ENCODE measurements at regions not wholly inside any gene's neighbourhood (a gene's known extent, or its start where the extent isn't known, plus 50 kb on each side); places are given as distances from the start of the nearest gene placed in this dataset.

DNA sequence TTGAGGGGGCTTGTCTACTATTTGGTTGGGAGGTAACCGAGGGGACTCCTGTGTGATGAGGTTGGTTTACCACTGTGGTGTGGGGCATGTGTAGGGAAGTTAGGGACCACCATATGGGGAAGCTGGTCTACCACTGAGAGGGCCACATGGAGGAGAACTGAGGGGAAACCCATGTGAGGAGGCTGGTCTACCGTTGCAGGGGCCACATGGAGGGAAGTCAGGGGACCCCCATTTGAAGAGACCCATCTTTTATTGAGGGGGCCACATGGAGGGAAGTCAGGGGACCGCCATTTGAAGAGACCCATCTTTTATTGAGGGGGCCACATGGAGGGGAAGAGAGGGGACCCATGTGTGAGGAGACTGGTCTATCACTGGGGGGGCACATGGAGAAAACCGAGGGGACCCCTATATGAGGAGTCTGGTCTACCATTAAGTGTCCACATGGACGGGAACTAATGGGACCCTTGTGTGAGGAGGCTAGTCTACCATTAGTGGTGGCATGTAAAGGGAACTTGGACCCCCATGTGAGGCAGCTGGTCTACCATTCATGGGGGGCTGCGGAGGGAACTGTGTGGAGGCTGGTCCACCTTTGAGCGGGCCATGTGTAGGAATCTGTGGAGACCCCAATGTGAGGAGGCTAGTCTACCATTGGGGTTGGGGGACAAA, 165.5 kb downstream of the FBLN2 start:
- Histone ChIP-seq H3K36me3 (replicated peaks in 1 of 2; ENCODE audit: control insufficient read depth in 1 of 2, insufficient read depth in 2 of 2, low read length in 1 of 2) (no peaks in the 10 kb centered on the region), H3K79me2 (ENCODE audit: insufficient read depth) (no peaks in the 10 kb centered on the region), H3K27me3 (ENCODE audit: insufficient read depth) (no peaks in the 10 kb centered on the region), H3K9ac (no peak overlapping the region), H3F3A (replicated peaks; ENCODE audit: insufficient read depth) (no peaks in the 10 kb centered on the region), H4K20me1 (ENCODE audit: insufficient read depth) (no peaks in the 10 kb centered on the region), H3K4me2 (no peak overlapping the region), H3K4me1 (ENCODE audit: control insufficient read depth in 1 of 2, insufficient read depth in 2 of 2, low read depth in 1 of 2, low read length in 1 of 2) (no peaks in the 10 kb centered on the region; a peak in 1 of 4 replicates), H3K9me2 (no peaks in the 10 kb centered on the region), H2AFZ (ENCODE audit: low read depth) (no peak overlapping the region), H3K4me3 (ENCODE audit: low read depth in 2 of 2, low read length in 1 of 2) (no peak overlapping the region), H3K9me3 (no peaks in the 10 kb centered on the region), H3K27ac (ENCODE audit: low read depth in 2 of 2, low read length in 1 of 2) (no peak overlapping the region)
- DNase-seq, result no peak
- ChIA-PET CTCF (no interaction called here), POLR2A (no interaction called here)
- 27% methylated on average over 6 of the region's 7 CpGs for WGBS (ENCODE audit: low lambda C conversion rate)
- TF ChIP-seq YY1 (IDR thresholded peaks at IDR 0.05; ENCODE audit: low read depth) (no peak), MEF2A (IDR thresholded peaks at IDR 0.05; ENCODE audit: borderline replicate concordance, low read depth) (no peak), EP300 (IDR thresholded peaks at IDR 0.05; ENCODE audit: borderline replicate concordance in 1 of 2, low read depth in 1 of 2, low read length in 1 of 2) (no peak), JUND (IDR thresholded peaks at IDR 0.05) (no peak), CHD2 (IDR thresholded peaks at IDR 0.05; ENCODE audit: low read length, partially characterized antibody) (no peak), SMC3 (IDR thresholded peaks at IDR 0.05; ENCODE audit: low read depth, low read length) (no peak)

DNA sequence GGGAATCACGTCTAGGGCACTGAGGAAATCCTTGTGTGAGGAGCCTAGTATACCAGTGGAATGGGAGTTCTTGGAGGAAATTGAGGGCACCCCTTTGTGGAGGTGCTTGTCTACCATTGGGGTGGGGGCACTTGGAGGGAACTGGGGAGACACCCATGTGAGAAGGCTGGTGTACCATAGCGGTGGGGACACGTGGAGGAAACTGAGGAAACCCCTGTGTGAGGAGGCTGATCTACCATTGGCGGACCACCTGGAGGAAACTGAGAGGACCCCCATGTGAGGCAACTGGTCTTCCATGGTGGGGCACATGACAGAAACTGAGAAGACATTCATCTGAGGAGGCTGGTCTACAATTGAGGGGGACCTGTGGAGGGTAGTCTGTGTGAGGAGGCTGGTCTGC, 164.5 kb downstream of the FBLN2 start:
- Histone ChIP-seq H3K9me3 (no peaks in the 10 kb centered on the region), H3K9ac (no peak overlapping the region), H3K27ac (ENCODE audit: low read depth in 2 of 2, low read length in 1 of 2) (no peak overlapping the region), H3K79me2 (ENCODE audit: insufficient read depth) (no peaks in the 10 kb centered on the region), H3K27me3 (ENCODE audit: insufficient read depth) (no peaks in the 10 kb centered on the region), H3F3A (replicated peaks; ENCODE audit: insufficient read depth) (no peaks in the 10 kb centered on the region), H2AFZ (ENCODE audit: low read depth) (no peak overlapping the region), H3K9me2 (no peaks in the 10 kb centered on the region), H3K4me1 (ENCODE audit: control insufficient read depth in 1 of 2, insufficient read depth in 2 of 2, low read depth in 1 of 2, low read length in 1 of 2) (no peaks in the 10 kb centered on the region; a peak in 1 of 4 replicates), H4K20me1 (ENCODE audit: insufficient read depth) (no peaks in the 10 kb centered on the region), H3K36me3 (replicated peaks in 1 of 2; ENCODE audit: control insufficient read depth in 1 of 2, insufficient read depth in 2 of 2, low read length in 1 of 2) (no peaks in the 10 kb centered on the region), H3K4me2 (no peak overlapping the region), H3K4me3 (ENCODE audit: low read depth in 2 of 2, low read length in 1 of 2) (no peak overlapping the region)
- DNase-seq, result no peak
- WGBS (ENCODE audit: low lambda C conversion rate), result 14% methylated on average over 4 of the region's 4 CpGs
- ChIA-PET CTCF (no interaction called here), POLR2A (no interaction called here)
- TF ChIP-seq, protein P1, sequence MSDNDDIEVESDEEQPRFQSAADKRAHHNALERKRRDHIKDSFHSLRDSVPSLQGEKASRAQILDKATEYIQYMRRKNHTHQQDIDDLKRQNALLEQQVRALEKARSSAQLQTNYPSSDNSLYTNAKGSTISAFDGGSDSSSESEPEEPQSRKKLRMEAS (IDR thresholded peaks at IDR 0.05; ENCODE audit: low read depth), result no peak
- no peak for TF ChIP-seq NFIC (IDR thresholded peaks at IDR 0.05; ENCODE audit: borderline replicate concordance)
- no peak for TF ChIP-seq RAD21 (IDR thresholded peaks at IDR 0.05; ENCODE audit: low read length)
- TF ChIP-seq TAF1 (IDR thresholded peaks at IDR 0.05; ENCODE audit: borderline replicate concordance, low read depth, low read length), result no peak
- TF ChIP-seq GABPA (IDR thresholded peaks at IDR 0.05; ENCODE audit: low read depth), result no peak
- no peak for TF ChIP-seq POLR2AphosphoS5 (IDR thresholded peaks at IDR 0.05; ENCODE audit: low read depth, low read length)
- no peak for TF ChIP-seq MEF2A (IDR thresholded peaks at IDR 0.05; ENCODE audit: borderline replicate concordance, low read depth)
- TF ChIP-seq, protein P2, sequence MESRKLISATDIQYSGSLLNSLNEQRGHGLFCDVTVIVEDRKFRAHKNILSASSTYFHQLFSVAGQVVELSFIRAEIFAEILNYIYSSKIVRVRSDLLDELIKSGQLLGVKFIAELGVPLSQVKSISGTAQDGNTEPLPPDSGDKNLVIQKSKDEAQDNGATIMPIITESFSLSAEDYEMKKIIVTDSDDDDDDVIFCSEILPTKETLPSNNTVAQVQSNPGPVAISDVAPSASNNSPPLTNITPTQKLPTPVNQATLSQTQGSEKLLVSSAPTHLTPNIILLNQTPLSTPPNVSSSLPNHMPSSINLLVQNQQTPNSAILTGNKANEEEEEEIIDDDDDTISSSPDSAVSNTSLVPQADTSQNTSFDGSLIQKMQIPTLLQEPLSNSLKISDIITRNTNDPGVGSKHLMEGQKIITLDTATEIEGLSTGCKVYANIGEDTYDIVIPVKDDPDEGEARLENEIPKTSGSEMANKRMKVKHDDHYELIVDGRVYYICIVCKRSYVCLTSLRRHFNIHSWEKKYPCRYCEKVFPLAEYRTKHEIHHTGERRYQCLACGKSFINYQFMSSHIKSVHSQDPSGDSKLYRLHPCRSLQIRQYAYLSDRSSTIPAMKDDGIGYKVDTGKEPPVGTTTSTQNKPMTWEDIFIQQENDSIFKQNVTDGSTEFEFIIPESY (IDR thresholded peaks at IDR 0.05; ENCODE audit: borderline replicate concordance, low read depth), result no peak
- no peak for TF ChIP-seq GATA2 (CRISPR knock-in tag; IDR thresholded peaks at IDR 0.05)
- TF ChIP-seq TCF12 (IDR thresholded peaks at IDR 0.05), result no peak
- TF ChIP-seq, protein P3, sequence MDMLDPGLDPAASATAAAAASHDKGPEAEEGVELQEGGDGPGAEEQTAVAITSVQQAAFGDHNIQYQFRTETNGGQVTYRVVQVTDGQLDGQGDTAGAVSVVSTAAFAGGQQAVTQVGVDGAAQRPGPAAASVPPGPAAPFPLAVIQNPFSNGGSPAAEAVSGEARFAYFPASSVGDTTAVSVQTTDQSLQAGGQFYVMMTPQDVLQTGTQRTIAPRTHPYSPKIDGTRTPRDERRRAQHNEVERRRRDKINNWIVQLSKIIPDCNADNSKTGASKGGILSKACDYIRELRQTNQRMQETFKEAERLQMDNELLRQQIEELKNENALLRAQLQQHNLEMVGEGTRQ (IDR thresholded peaks at IDR 0.05; ENCODE audit: borderline replicate concordance, low read depth, low read length), result no peak
- TF ChIP-seq FOXJ3 (CRISPR knock-in tag; IDR thresholded peaks at IDR 0.05), result no peak
- no peak for TF ChIP-seq FOXM1 (IDR thresholded peaks at IDR 0.05; ENCODE audit: low read depth)
- no peak for TF ChIP-seq FOSL2 (IDR thresholded peaks at IDR 0.05; ENCODE audit: borderline replicate concordance, low read depth)
- no peak for TF ChIP-seq YY1 (IDR thresholded peaks at IDR 0.05; ENCODE audit: low read depth)
- TF ChIP-seq, protein P4, sequence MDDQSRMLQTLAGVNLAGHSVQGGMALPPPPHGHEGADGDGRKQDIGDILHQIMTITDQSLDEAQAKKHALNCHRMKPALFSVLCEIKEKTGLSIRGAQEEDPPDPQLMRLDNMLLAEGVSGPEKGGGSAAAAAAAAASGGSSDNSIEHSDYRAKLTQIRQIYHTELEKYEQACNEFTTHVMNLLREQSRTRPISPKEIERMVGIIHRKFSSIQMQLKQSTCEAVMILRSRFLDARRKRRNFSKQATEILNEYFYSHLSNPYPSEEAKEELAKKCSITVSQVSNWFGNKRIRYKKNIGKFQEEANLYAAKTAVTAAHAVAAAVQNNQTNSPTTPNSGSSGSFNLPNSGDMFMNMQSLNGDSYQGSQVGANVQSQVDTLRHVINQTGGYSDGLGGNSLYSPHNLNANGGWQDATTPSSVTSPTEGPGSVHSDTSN (IDR thresholded peaks at IDR 0.05), result no peak
- TF ChIP-seq CHD2 (IDR thresholded peaks at IDR 0.05; ENCODE audit: low read length, partially characterized antibody), result no peak
- TF ChIP-seq SMC3 (IDR thresholded peaks at IDR 0.05; ENCODE audit: low read depth, low read length), result no peak
- TF ChIP-seq RXRA (IDR thresholded peaks at IDR 0.05; ENCODE audit: borderline replicate concordance, low read depth), result no peak
- no peak for TF ChIP-seq RCOR1 (IDR thresholded peaks at IDR 0.05; ENCODE audit: low read length)
